ENCODE measurements at regions not wholly inside any gene's neighbourhood (a gene's known extent, or its start where the extent isn't known, plus 50 kb on each side); places are given as distances from the start of the nearest gene placed in this dataset.

- CTCF ChIA-PET, result interaction anchor here (0.9 kb wide), 1 partner anchor 9 kb away, joined by 3 read pairs; no protein-coding TSS in a partner anchor
- POLR2A ChIA-PET, result no interaction called here
- WGBS (ENCODE audit: insufficient coverage), result 94% methylated on average over 2 of the region's 3 CpGs
- no peak for DNase-seq
- peaks cover 0 to 11% (median 5%) of the 10 kb centered on the region in 5 experiments for H3K9me3 ChIP-seq (ENCODE audit: control extremely low read depth in 1 of 5, control insufficient read depth in 4 of 5, insufficient read depth in 2 of 5, low read depth in 1 of 5, low read length in 4 of 5)
- no peak overlapping the region for H3K27ac ChIP-seq (ENCODE audit: insufficient read depth in 1 of 2, low read depth in 1 of 2, low read length in 2 of 2, poor library complexity in 1 of 2, severe bottlenecking in 2 of 2)
- no peaks in the 10 kb centered on the region for H3K36me3 ChIP-seq (ENCODE audit: control insufficient read depth in 4 of 4, insufficient read depth in 4 of 4, low read length in 3 of 4)
- no peak overlapping the region for H3K4me3 ChIP-seq (ENCODE audit: control insufficient read depth in 1 of 7, extremely low read depth in 1 of 7, insufficient read depth in 4 of 7, low read depth in 2 of 7, low read length in 6 of 7)
- H3K27me3 ChIP-seq (replicated peaks in 2 of 5; ENCODE audit: control insufficient read depth in 4 of 5, insufficient read depth in 5 of 5, low read length in 4 of 5), result no peaks in the 10 kb centered on the region
- H3K4me1 ChIP-seq (ENCODE audit: control extremely low read depth in 1 of 4, control insufficient read depth in 4 of 4, insufficient read depth in 4 of 4, low read length in 3 of 4), result no peaks in the 10 kb centered on the region
These were observed 188.9 kb downstream of the ZNF648 start for GRCh38 chr1:181872562-181872961.

DNA sequence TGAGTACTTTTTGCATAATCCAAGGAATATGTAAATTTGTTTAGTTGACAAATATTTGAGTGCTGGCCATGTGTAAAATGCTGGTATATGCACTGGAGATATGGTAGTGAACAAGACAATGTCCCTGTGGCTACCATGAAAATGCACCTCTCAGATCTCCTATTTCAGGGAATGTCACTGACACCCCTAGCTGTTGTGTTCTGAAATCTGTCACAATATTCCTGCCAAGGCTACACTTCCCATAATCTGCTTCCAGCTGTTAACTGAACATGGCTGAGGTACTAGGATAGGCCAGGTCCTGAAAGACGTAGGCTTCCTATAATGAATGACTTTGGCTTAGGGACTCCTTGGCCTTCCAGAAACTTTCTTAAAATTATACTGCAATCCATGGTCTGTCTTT is 197.8 kb downstream of the ZNF648 start:
- CTCF ChIA-PET, result no interaction called here
- H3K9me3 ChIP-seq (ENCODE audit: control extremely low read depth in 1 of 5, control insufficient read depth in 4 of 5, insufficient read depth in 2 of 5, low read depth in 1 of 5, low read length in 4 of 5), result no peaks in the 10 kb centered on the region
- H3K4me3 ChIP-seq (ENCODE audit: control insufficient read depth in 1 of 7, extremely low read depth in 1 of 7, insufficient read depth in 4 of 7, low read depth in 2 of 7, low read length in 6 of 7), result no peak overlapping the region
- no peak for DNase-seq
- no peak overlapping the region for H3K27ac ChIP-seq (ENCODE audit: insufficient read depth in 1 of 2, low read depth in 1 of 2, low read length in 2 of 2, poor library complexity in 1 of 2, severe bottlenecking in 2 of 2)
- H3K36me3 ChIP-seq (ENCODE audit: control insufficient read depth in 4 of 4, insufficient read depth in 4 of 4, low read length in 3 of 4), result no peaks in the 10 kb centered on the region
- POLR2A ChIA-PET, result no interaction called here
- WGBS (ENCODE audit: insufficient coverage), result 90% methylated on average over 1 of the region's 1 CpG
- H3K27me3 ChIP-seq (replicated peaks in 2 of 5; ENCODE audit: control insufficient read depth in 4 of 5, insufficient read depth in 5 of 5, low read length in 4 of 5), result no peaks in the 10 kb centered on the region
- no peaks in the 10 kb centered on the region for H3K4me1 ChIP-seq (ENCODE audit: control extremely low read depth in 1 of 4, control insufficient read depth in 4 of 4, insufficient read depth in 4 of 4, low read length in 3 of 4)

- CTCF ChIA-PET, result no interaction called here
- Histone ChIP-seq H3K9me3 (ENCODE audit: control extremely low read depth in 1 of 5, control insufficient read depth in 4 of 5, insufficient read depth in 2 of 5, low read depth in 1 of 5, low read length in 4 of 5) (no peaks in the 10 kb centered on the region), H3K36me3 (ENCODE audit: control insufficient read depth in 4 of 4, insufficient read depth in 4 of 4, low read length in 3 of 4) (no peaks in the 10 kb centered on the region), H3K4me3 (ENCODE audit: control insufficient read depth in 1 of 7, extremely low read depth in 1 of 7, insufficient read depth in 4 of 7, low read depth in 2 of 7, low read length in 6 of 7) (no peak overlapping the region), H3K4me1 (ENCODE audit: control extremely low read depth in 1 of 4, control insufficient read depth in 4 of 4, insufficient read depth in 4 of 4, low read length in 3 of 4) (no peaks in the 10 kb centered on the region), H3K27me3 (replicated peaks in 2 of 5; ENCODE audit: control insufficient read depth in 4 of 5, insufficient read depth in 5 of 5, low read length in 4 of 5) (no peaks in the 10 kb centered on the region), H3K27ac (ENCODE audit: insufficient read depth in 1 of 2, low read depth in 1 of 2, low read length in 2 of 2, poor library complexity in 1 of 2, severe bottlenecking in 2 of 2) (no peak overlapping the region)
- POLR2A ChIA-PET, result no interaction called here
- DNase-seq, result no peak
- 96% methylated on average over 3 of the region's 3 CpGs for WGBS (ENCODE audit: insufficient coverage)
These were observed 198.5 kb downstream of the ZNF648 start for GRCh38 chr1:181863006-181863405.

GRCh38 chr1:181858135-181858534 is 203.4 kb downstream of the ZNF648 start:
- DNase-seq, result no peak
- Histone ChIP-seq H3K4me3 (ENCODE audit: control insufficient read depth in 1 of 7, extremely low read depth in 1 of 7, insufficient read depth in 4 of 7, low read depth in 2 of 7, low read length in 6 of 7) (no peak overlapping the region), H3K27me3 (replicated peaks in 2 of 5; ENCODE audit: control insufficient read depth in 4 of 5, insufficient read depth in 5 of 5, low read length in 4 of 5) (no peaks in the 10 kb centered on the region), H3K27ac (ENCODE audit: insufficient read depth in 1 of 2, low read depth in 1 of 2, low read length in 2 of 2, poor library complexity in 1 of 2, severe bottlenecking in 2 of 2) (no peak overlapping the region), H3K36me3 (ENCODE audit: control insufficient read depth in 4 of 4, insufficient read depth in 4 of 4, low read length in 3 of 4) (no peaks in the 10 kb centered on the region), H3K9me3 (ENCODE audit: control extremely low read depth in 1 of 5, control insufficient read depth in 4 of 5, insufficient read depth in 2 of 5, low read depth in 1 of 5, low read length in 4 of 5) (no peaks in the 10 kb centered on the region), H3K4me1 (ENCODE audit: control extremely low read depth in 1 of 4, control insufficient read depth in 4 of 4, insufficient read depth in 4 of 4, low read length in 3 of 4) (no peaks in the 10 kb centered on the region)
- POLR2A ChIA-PET, result no interaction called here
- CTCF ChIA-PET, result no interaction called here
- WGBS (ENCODE audit: insufficient coverage), result 83% methylated on average over 3 of the region's 4 CpGs

All from common myeloid progenitor, CD34-positive (primary cell).